SK-N-SH (cell line): ENCODE measurements at regions not wholly inside any gene's neighbourhood (a gene's known extent, or its start where the extent isn't known, plus 50 kb on each side); places are given as distances from the start of the nearest gene placed in this dataset.

Experiments
- CTCF ChIA-PET: fragments of 300-600, 350-600 bp; formaldehyde crosslinking; extraction: SDS; loops from one replicate; lab custom pipeline; 2021; lab: Yijun Ruan, JAX
- POLR2A ChIA-PET: fragments of 350-600 bp; sonication (Branson Sonifier 250); formaldehyde crosslinking; extraction: SDS; loops from one replicate; lab custom pipeline; 2020; ENCODE audit warnings: antibody characterized with exemption, inconsistent platforms; lab: Yijun Ruan, JAX
- DNase-seq: peaks from one replicate; pipeline ENCODE4 v3.0.0; 2012
- H2AFZ ChIP-seq: fragments of 200-600 bp; sonication (generic); 2 replicates; pipeline ENCODE4 v1.8.1; 2016; ENCODE audit warnings: antibody characterized with exemption, mild to moderate bottlenecking, low read depth
- H3F3A ChIP-seq: fragments of 200-600 bp; sonication (generic); replicated peaks from 2 replicates; pipeline ENCODE3; 2016; ENCODE audit warnings: antibody characterized with exemption, mild to moderate bottlenecking; ENCODE audit not compliant: insufficient read depth
- H3K27ac ChIP-seq, 2 experiments: fragments of 200-500 bp in 1 of 2; fragments of 200-600 bp in 1 of 2; sonication (Bioruptor generic) in 1 of 2; sonication (generic), shearing (Covaris generic) in 1 of 2; 2 replicates each; pipeline versions ENCODE4 v1.5.1 to v1.6.1; 2014 to 2016; ENCODE audit warnings: low read depth in 2 of 2, inconsistent platforms in 1 of 2, low read length in 1 of 2, mild to moderate bottlenecking in 1 of 2, mixed read lengths in 1 of 2
- H3K27me3 ChIP-seq: fragments of 200-600 bp; sonication (generic), shearing (Covaris generic); 2 replicates; pipeline ENCODE4 v1.6.1; 2016; ENCODE audit warnings: mixed run types; ENCODE audit not compliant: insufficient read depth
- H3K36me3 ChIP-seq, 2 experiments: fragments of 200-500 bp in 1 of 2; fragments of 200-600 bp in 1 of 2; sonication (Bioruptor generic) in 1 of 2; sonication (generic) in 1 of 2; replicated peaks in 1 of 2; 2 replicates each; pipeline versions ENCODE3 to v1.5.1; 2014 to 2016; ENCODE audit warnings: low read length in 1 of 2, mild to moderate bottlenecking in 1 of 2; ENCODE audit not compliant: insufficient read depth in 2 of 2, control insufficient read depth in 1 of 2
- H3K4me1 ChIP-seq, 2 experiments: fragments of 200-500 bp in 1 of 2; fragments of 200-600 bp in 1 of 2; sonication (Bioruptor generic) in 1 of 2; sonication (generic), shearing (Covaris generic) in 1 of 2; 2 replicates each; pipeline versions ENCODE4 v1.5.1 to v1.6.1; 2014 to 2016; ENCODE audit warnings: low read depth in 1 of 2, low read length in 1 of 2, mixed run types in 1 of 2; ENCODE audit not compliant: insufficient read depth in 2 of 2, control insufficient read depth in 1 of 2
- H3K4me2 ChIP-seq: fragments of 200-600 bp; sonication (generic), shearing (Covaris generic); 2 replicates; pipeline ENCODE4 v1.6.1; 2017; ENCODE audit warnings: mixed run types
- H3K4me3 ChIP-seq, 2 experiments: fragments of 200-500 bp in 1 of 2; fragments of 200-600 bp in 1 of 2; sonication (Bioruptor generic) in 1 of 2; sonication (generic), shearing (Covaris generic) in 1 of 2; 2 replicates each; pipeline versions ENCODE4 v1.5.1 to v1.8.1; 2014 to 2016; ENCODE audit warnings: low read depth in 2 of 2, inconsistent platforms in 1 of 2, low read length in 1 of 2, mild to moderate bottlenecking in 1 of 2, mixed read lengths in 1 of 2, moderate library complexity in 1 of 2
- H3K79me2 ChIP-seq: fragments of 200-600 bp; sonication (generic); 2 replicates; pipeline ENCODE4 v1.8.1; 2017; ENCODE audit warnings: mild to moderate bottlenecking; ENCODE audit not compliant: insufficient read depth
- H3K9ac ChIP-seq: fragments of 200-600 bp; sonication (generic); 2 replicates; pipeline ENCODE4 v1.6.1; 2017; ENCODE audit warnings: mixed run types
- H3K9me2 ChIP-seq: fragments of 200-600 bp; sonication (generic); 2 replicates; pipeline ENCODE4 v1.6.1; 2017; ENCODE audit warnings: mixed run types
- H3K9me3 ChIP-seq: fragments of 200-600 bp; sonication (generic); 2 replicates; pipeline ENCODE4 v1.6.1; 2017; ENCODE audit warnings: mixed run types, mild to moderate bottlenecking, moderate library complexity
- H4K20me1 ChIP-seq: fragments of 200-600 bp; sonication (generic); 2 replicates; pipeline ENCODE4 v1.6.1; 2017; ENCODE audit warnings: mild to moderate bottlenecking, mixed run types; ENCODE audit not compliant: insufficient read depth
- CHD2 ChIP-seq: fragments of 150-350 bp; IDR thresholded peaks from 2 replicates; pipeline ENCODE4 v1.6.1; 2018; ENCODE audit warnings: low read length; ENCODE audit not compliant: partially characterized antibody
- FOSL2 ChIP-seq: IDR thresholded peaks from 2 replicates; pipeline ENCODE4 v1.4.0; 2012; ENCODE audit warnings: low read depth, mild to moderate bottlenecking, moderate library complexity, borderline replicate concordance
- GABPA ChIP-seq: IDR thresholded peaks from 2 replicates; pipeline ENCODE4 v1.4.0; 2012; ENCODE audit warnings: low read depth, mild to moderate bottlenecking
- IRF3 ChIP-seq: fragments of 150-350 bp; IDR thresholded peaks from 2 replicates; pipeline ENCODE4 v1.6.1; 2016; ENCODE audit warnings: mild to moderate bottlenecking, low read depth, low read length
- JUND ChIP-seq: IDR thresholded peaks from 2 replicates; pipeline ENCODE4 v1.4.0; 2012
- NFIC ChIP-seq: IDR thresholded peaks from 2 replicates; pipeline ENCODE4 v1.4.0; 2012; ENCODE audit warnings: borderline replicate concordance
- NRF1 ChIP-seq: IDR thresholded peaks from 2 replicates; pipeline ENCODE4 v1.6.1; 2012; ENCODE audit warnings: low read depth, mild to moderate bottlenecking, low read length
- PBX3 ChIP-seq: IDR thresholded peaks from 2 replicates; pipeline ENCODE4; 2012
- POLR2AphosphoS5 ChIP-seq: IDR thresholded peaks from 2 replicates; pipeline ENCODE4 v1.6.1; 2012; ENCODE audit warnings: low read depth, low read length
- RCOR1 ChIP-seq: fragments of 150-350 bp; IDR thresholded peaks from 2 replicates; pipeline ENCODE4 v1.6.1; 2017; ENCODE audit warnings: antibody characterized with exemption, low read length
- RFX5 ChIP-seq: IDR thresholded peaks from 2 replicates; pipeline ENCODE4 v1.6.1; 2012; ENCODE audit warnings: mild to moderate bottlenecking, improper control_type of control experiment, low read length
- SIN3A ChIP-seq: IDR thresholded peaks from 2 replicates; pipeline ENCODE4 v1.6.1; 2012; ENCODE audit warnings: low read depth, mild to moderate bottlenecking, low read length, moderate library complexity, borderline replicate concordance
- SMC3 ChIP-seq: IDR thresholded peaks from 2 replicates; pipeline ENCODE4 v1.6.1; 2012; ENCODE audit warnings: low read depth, low read length, improper control_type of control experiment
- TAF1 ChIP-seq: IDR thresholded peaks from 2 replicates; pipeline ENCODE4 v1.6.1; 2012; ENCODE audit warnings: low read depth, mild to moderate bottlenecking, low read length, moderate library complexity, borderline replicate concordance
- TCF12 ChIP-seq: IDR thresholded peaks from 2 replicates; pipeline ENCODE4 v1.4.0; 2012
- TEAD4 ChIP-seq: IDR thresholded peaks from 2 replicates; pipeline ENCODE4 v1.4.0; 2012; ENCODE audit warnings: mild to moderate bottlenecking, borderline replicate concordance; ENCODE audit not compliant: insufficient read depth
- USF1 ChIP-seq: IDR thresholded peaks from 2 replicates; pipeline ENCODE4 v1.4.0; 2012; ENCODE audit warnings: low read depth, borderline replicate concordance
- USF2 ChIP-seq: fragments of 150-350 bp; IDR thresholded peaks from 2 replicates; pipeline ENCODE4 v1.6.1; 2017; ENCODE audit warnings: antibody characterized with exemption, low read length, low read depth, borderline replicate concordance
- YY1 ChIP-seq: IDR thresholded peaks from 2 replicates; pipeline ENCODE4 v1.4.0; 2012; ENCODE audit warnings: low read depth, mild to moderate bottlenecking
- ZBTB33 ChIP-seq: IDR thresholded peaks from 2 replicates; pipeline ENCODE4 v1.4.0; 2012; ENCODE audit warnings: low read depth, borderline replicate concordance
- WGBS: methylation state at CpG from one replicate; pipeline ENCODE4 v1.1.6; 2017; ENCODE audit warnings: low lambda C conversion rate; 5-methylcytosine and 5-hydroxymethylcytosine counted together

GRCh38 chr1:187241971-187242370, 413.2 kb downstream of the PLA2G4A start:
- 0 out of 2 replicates have a peak, but pooled peaks cover 1% of the 10 kb centered on the region for H3K9me3 ChIP-seq
- H2AFZ ChIP-seq: no peak overlapping the region
- H3F3A ChIP-seq: no peaks in the 10 kb centered on the region
- no peaks in the 10 kb centered on the region for H3K79me2 ChIP-seq
- H3K4me2 ChIP-seq: no peak overlapping the region
- H3K9me2 ChIP-seq: no peaks in the 10 kb centered on the region
- TF ChIP-seq TEAD4 (no peak), YY1 (no peak), FOSL2 (no peak), IRF3 (no peak), SMC3 (no peak), NFIC (no peak), USF2 (no peak), RCOR1 (no peak), NRF1 (no peak)
- CTCF ChIA-PET: interaction anchor here (0.8 to 1.0 kb wide), 2 partner anchors 9 to 18 kb away, joined by 3 to 4 read pairs; no protein-coding TSS in a partner anchor
- H4K20me1 ChIP-seq: no peaks in the 10 kb centered on the region
- DNase-seq: no peak
- no peaks in the 10 kb centered on the region; a peak in 1 of 4 replicates for H3K4me1 ChIP-seq
- no peaks in the 10 kb centered on the region for H3K36me3 ChIP-seq
- no peak overlapping the region for H3K27ac ChIP-seq
- POLR2A ChIA-PET: no interaction called here
- H3K9ac ChIP-seq: no peak overlapping the region
- no peaks in the 10 kb centered on the region for H3K27me3 ChIP-seq
- no peak overlapping the region for H3K4me3 ChIP-seq

- H3K4me2 ChIP-seq: no peak overlapping the region
- H3K9me3 ChIP-seq: 0 out of 2 replicates have a peak, but pooled peaks cover 5% of the 10 kb centered on the region
- WGBS: 68% methylated on average over 4 of the region's 4 CpGs
- no peak overlapping the region for H3K4me3 ChIP-seq
- H3K27me3 ChIP-seq: no peaks in the 10 kb centered on the region
- H3F3A ChIP-seq: no peaks in the 10 kb centered on the region
- no peaks in the 10 kb centered on the region for H4K20me1 ChIP-seq
- no peak overlapping the region for H2AFZ ChIP-seq
- POLR2A ChIA-PET: no interaction called here
- CTCF ChIA-PET: interaction anchor here (1.3 kb wide), 1 partner anchor 9 kb away, joined by 3 read pairs; no protein-coding TSS in a partner anchor
- H3K27ac ChIP-seq: no peak overlapping the region
- no peaks in the 10 kb centered on the region; a peak in 1 of 4 replicates for H3K4me1 ChIP-seq
- no peaks in the 10 kb centered on the region for H3K36me3 ChIP-seq
- TF ChIP-seq GABPA: no peak
- no peak for TF ChIP-seq NFIC
- TF ChIP-seq TAF1: no peak
- TF ChIP-seq CHD2: no peak
- no peak for TF ChIP-seq JUND
- TF ChIP-seq POLR2AphosphoS5: no peak
- no peak for TF ChIP-seq PBX3
- TF ChIP-seq USF1: no peak
- no peak for TF ChIP-seq SIN3A
- no peak for TF ChIP-seq ZBTB33
- TF ChIP-seq RCOR1: no peak
- TF ChIP-seq TCF12: no peak
- no peak for TF ChIP-seq RFX5
- no peak for TF ChIP-seq FOSL2
- H3K9ac ChIP-seq: no peak overlapping the region
- no peaks in the 10 kb centered on the region for H3K9me2 ChIP-seq
- no peak for DNase-seq
- H3K79me2 ChIP-seq: no peaks in the 10 kb centered on the region
Measured at GRCh38 chr1:187244623-187245022, 415.9 kb downstream of the PLA2G4A start.
